ENCODE measurements at regions not wholly inside any gene's neighbourhood (a gene's known extent, or its start where the extent isn't known, plus 50 kb on each side); places are given as distances from the start of the nearest gene placed in this dataset.

DNA sequence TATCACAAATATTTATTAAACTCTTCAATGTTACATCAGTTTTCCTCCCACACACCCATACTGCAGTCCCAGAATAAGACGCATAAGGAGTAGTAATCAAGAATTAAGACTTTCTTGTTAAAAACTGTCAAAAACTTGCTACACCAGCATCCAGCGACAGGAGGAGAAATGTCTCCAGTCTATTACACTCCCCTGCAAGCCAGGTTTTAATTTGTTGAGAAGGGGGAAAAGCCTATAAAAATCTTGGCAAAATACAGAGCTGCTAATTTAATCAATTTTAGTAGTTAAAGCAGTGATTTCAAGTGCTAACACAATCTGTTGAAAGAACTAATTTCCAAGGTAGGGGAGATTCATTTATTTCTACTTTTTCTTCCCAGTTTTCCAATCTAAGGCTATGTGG is 102.0 kb upstream of the MED13 start:
- TF ChIP-seq, protein P1, sequence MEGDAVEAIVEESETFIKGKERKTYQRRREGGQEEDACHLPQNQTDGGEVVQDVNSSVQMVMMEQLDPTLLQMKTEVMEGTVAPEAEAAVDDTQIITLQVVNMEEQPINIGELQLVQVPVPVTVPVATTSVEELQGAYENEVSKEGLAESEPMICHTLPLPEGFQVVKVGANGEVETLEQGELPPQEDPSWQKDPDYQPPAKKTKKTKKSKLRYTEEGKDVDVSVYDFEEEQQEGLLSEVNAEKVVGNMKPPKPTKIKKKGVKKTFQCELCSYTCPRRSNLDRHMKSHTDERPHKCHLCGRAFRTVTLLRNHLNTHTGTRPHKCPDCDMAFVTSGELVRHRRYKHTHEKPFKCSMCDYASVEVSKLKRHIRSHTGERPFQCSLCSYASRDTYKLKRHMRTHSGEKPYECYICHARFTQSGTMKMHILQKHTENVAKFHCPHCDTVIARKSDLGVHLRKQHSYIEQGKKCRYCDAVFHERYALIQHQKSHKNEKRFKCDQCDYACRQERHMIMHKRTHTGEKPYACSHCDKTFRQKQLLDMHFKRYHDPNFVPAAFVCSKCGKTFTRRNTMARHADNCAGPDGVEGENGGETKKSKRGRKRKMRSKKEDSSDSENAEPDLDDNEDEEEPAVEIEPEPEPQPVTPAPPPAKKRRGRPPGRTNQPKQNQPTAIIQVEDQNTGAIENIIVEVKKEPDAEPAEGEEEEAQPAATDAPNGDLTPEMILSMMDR (IDR thresholded peaks at IDR 0.05; ENCODE audit: insufficient read depth, low read length, severe bottlenecking): no peak
- H3K27me3 ChIP-seq (ENCODE audit: control insufficient read depth, insufficient read depth, low read length): no peaks in the 10 kb centered on the region
- FAIRE-seq: no peak
- no peaks in the 10 kb centered on the region for H3K36me3 ChIP-seq (ENCODE audit: control insufficient read depth, insufficient read depth, low read length)
- DNase-seq (ENCODE audit: low read depth): no peak
- H3K4me3 ChIP-seq (ENCODE audit: low read depth, low read length): no peak overlapping the region

DNA sequence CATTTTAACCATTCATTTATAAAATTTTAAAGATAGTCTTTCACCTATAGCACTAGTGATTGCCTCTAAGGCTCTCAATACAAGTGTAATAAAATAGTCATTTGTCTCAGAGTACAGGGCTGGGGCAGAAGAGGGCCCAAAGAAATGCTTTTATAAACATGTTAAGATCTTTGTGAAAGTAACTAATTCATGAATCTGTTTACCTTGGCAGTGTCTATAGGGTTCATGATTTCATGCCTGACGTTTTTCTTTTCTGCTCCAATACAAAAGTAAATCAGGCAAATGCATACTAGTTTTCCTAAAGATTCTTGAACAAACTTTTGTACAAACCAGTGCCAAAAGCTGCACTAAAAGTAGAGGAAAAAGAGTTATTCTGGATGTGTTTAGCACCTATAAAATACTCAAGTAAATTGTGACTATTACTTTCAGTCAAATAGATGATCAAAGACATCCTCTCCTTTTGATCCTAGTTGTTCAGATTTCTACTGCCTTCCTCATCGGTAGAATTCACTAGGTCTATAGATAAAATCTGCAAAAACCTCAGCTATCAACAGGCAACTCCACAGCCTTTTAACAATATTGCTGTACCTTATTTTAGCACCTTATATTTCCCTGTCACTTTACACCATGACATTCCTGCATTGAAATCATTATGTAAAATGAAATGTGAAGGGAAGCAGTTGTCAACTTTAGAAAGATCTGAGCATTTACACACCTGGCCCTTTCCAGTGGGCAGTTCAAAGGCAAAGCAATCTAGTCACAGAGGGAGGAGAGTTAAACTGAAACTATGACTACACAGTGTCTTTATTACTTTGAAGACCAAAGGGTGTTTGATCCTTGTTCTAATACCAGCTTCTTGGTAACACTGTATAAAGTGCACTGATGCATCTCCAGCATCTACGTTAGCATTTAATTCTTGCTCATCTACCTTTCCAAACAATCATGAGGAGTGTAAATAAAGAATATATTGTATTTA is 100.0 kb upstream of the MED13 start:
- H3K27me3 ChIP-seq (ENCODE audit: control insufficient read depth, insufficient read depth, low read length): no peaks in the 10 kb centered on the region

DNA sequence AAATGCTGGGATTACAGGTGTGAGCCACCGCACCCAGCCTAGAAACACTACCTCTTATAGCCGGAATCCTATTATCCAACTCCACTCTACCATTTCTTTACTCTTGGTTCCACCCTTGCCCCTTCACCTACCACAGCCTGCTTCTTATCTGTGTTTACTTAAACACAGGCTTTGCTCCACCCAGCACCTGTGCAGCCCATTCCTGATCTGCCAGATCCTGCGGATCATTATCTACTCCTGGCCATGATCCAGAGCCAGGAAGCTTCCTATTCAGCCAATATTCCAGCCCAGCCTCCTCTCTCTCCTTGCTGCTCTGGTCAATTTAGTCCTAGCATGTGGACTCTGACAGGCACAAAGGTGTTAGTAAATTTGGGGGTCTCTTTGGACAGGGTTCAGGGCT is 98.8 kb upstream of the MED13 start:
- FAIRE-seq (no peak), DNase-seq (ENCODE audit: low read depth) (peak; percentile 26)
- TF ChIP-seq, protein P1 (IDR thresholded peaks at IDR 0.05; ENCODE audit: insufficient read depth, low read length, severe bottlenecking): no peak
- no peaks in the 10 kb centered on the region for H3K36me3 ChIP-seq (ENCODE audit: control insufficient read depth, insufficient read depth, low read length)
- H3K27me3 ChIP-seq (ENCODE audit: control insufficient read depth, insufficient read depth, low read length): no peaks in the 10 kb centered on the region
- H3K4me3 ChIP-seq (ENCODE audit: low read depth, low read length): no peak overlapping the region

More for the DNA sequence above, 100.0 kb upstream of the MED13 start:
- FAIRE-seq: no peak
- H3K36me3 ChIP-seq (ENCODE audit: control insufficient read depth, insufficient read depth, low read length): no peaks in the 10 kb centered on the region
- TF ChIP-seq, protein P1 (IDR thresholded peaks at IDR 0.05; ENCODE audit: insufficient read depth, low read length, severe bottlenecking): no peak
- H3K4me3 ChIP-seq (ENCODE audit: low read depth, low read length): no peak overlapping the region
- no peak for DNase-seq (ENCODE audit: low read depth)

DNA sequence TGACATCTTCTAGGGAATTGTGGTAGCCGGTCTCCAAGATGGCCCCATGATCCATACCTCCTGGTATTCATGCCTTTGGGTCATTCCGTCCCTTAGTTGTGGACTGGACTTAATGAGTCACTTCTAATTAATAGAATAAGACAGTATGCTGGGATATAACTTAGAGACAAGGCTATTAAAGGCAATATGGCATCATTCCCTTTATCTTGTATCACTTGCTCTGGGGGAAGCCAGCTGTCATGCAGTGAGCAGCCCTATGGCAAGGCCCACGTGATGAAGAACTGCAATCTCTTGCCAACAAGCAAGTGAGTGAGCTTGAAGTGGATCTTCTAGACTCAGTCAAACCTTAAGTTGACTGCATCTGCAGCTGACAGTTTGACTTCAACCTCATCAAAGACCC is 97.8 kb upstream of the MED13 start:
- TF ChIP-seq, protein P1 (IDR thresholded peaks at IDR 0.05; ENCODE audit: insufficient read depth, low read length, severe bottlenecking): no peak
- no peak for DNase-seq (ENCODE audit: low read depth)
- Histone ChIP-seq H3K27me3 (ENCODE audit: control insufficient read depth, insufficient read depth, low read length) (no peaks in the 10 kb centered on the region), H3K36me3 (ENCODE audit: control insufficient read depth, insufficient read depth, low read length) (no peaks in the 10 kb centered on the region), H3K4me3 (ENCODE audit: low read depth, low read length) (no peak overlapping the region)
- FAIRE-seq: no peak

DNA sequence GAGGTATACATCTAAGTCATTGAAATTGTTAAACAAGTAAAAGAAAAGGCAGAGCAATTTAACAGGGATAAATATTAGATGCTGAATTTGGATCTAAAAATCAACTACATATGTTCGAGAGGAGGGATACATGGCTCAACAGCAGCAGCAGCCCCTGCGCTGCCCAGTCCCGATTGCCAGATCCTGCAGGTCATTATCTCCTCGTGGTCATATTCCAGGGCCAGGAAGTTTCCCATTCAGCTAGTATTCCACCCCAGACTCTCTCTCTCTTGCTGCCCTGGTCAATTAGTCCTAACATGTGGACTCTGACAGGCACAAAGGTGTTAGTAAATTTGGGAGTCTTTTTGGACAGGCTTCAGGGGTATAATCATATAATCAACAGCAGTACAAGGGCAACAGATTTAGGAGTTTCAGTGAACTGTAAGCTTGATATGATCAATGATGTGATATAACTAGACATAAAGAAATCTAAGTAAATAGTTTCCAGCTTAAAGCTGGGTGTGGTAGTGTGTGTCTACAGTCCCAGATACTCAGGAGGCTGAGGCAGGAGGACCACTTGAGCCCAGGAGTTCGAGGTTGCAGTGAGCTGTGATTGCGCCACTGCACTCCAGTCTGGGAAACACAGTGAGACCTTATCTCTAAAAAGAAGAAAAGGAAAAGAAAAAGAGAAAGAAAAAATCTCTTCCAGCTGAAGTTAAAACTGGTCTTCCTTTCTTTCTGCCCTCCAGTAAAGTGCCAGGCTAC is 96.5 kb upstream of the MED13 start:
- TF ChIP-seq, protein P1 (IDR thresholded peaks at IDR 0.05; ENCODE audit: insufficient read depth, low read length, severe bottlenecking): no peak
- no peak overlapping the region for H3K4me3 ChIP-seq (ENCODE audit: low read depth, low read length)
- DNase-seq (ENCODE audit: low read depth) (no peak), FAIRE-seq (no peak)
- H3K27me3 ChIP-seq (ENCODE audit: control insufficient read depth, insufficient read depth, low read length): no peaks in the 10 kb centered on the region
- H3K36me3 ChIP-seq (ENCODE audit: control insufficient read depth, insufficient read depth, low read length): no peaks in the 10 kb centered on the region
